ENCODE measurements at regions not wholly inside any gene's neighbourhood (a gene's known extent, or its start where the extent isn't known, plus 50 kb on each side); places are given as distances from the start of the nearest gene placed in this dataset.
A peak's percentile ranks its signal among the peaks of the same experiment; 100 is the strongest.
"Not testable (repeated sequence)": the region's sequence is repeated elsewhere in the genome, so short reads cannot be mapped to it uniquely, and the experiment has no call there.

DNA sequence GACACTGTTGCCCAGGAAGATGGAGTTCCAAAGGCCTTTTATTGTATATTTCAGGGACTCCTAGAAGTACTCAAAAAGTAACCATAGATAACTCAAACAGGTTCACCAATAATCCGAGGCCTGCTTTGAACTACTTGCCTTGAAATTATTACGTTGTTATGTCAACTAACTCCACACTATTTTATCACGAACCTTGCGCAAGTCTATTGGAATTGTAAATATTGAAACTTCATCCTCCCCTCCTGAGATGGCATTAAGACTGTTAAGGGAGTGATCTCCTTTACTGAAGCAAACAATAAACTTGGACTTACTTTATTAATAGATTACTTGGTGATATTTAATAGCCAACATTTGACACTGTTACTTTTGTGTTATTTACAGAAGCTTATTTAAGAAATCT, 199.6 kb upstream of the GADL1 start:
- no peak for DNase-seq (ENCODE audit: extremely low read depth in 1 of 2, low read depth in 1 of 2)

DNA sequence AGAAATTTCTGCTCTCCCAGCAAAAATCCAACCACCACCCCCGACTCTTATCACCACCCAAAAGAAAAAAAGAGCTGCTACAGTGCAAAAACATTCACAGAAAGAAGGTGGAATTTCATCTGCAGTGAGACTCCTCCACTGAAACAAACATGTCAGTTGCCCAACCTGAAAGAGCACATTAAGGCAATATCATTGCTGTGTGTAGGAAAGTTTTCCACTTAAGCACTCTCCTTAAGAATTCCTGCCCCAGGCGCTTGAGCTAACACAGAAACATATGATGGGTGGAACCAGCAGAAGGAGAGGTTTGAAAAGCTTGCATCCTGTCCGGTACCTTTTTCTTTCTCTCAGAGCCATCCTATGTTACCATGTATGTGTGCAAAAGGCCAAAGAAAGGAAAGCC, 200.8 kb upstream of the GADL1 start:
- no peak for DNase-seq (ENCODE audit: extremely low read depth in 1 of 2, low read depth in 1 of 2)

- no peak for DNase-seq (ENCODE audit: extremely low read depth in 1 of 2, low read depth in 1 of 2)
These were observed 202.4 kb upstream of the GADL1 start for GRCh38 chr3:31096661-31097395.

- no peak for DNase-seq (ENCODE audit: extremely low read depth in 1 of 2, low read depth in 1 of 2)
These were observed 206.1 kb upstream of the GADL1 start for GRCh38 chr3:31100519-31100918.

DNA sequence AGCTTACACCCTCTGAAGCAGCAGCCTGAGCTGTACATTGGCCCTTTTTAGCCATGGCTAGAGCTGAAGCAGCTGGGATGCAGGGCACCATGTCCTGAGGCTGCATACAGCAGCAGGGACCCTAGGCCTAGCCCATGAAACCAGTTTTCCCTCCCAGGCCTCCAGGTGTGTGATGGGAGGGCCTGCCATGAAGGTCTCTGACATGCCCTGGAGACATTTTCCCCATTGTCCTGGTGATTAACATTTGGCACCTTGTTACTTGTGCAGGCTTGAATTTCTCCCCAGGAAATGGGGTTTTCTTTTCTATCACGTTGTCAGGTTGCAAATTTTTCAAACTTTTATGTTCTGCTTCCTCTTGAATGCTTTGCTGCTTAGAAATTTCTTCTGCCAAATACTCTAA, 206.8 kb upstream of the GADL1 start:
- DNase-seq (ENCODE audit: extremely low read depth in 1 of 2, low read depth in 1 of 2), result not testable (repeated sequence)

DNA sequence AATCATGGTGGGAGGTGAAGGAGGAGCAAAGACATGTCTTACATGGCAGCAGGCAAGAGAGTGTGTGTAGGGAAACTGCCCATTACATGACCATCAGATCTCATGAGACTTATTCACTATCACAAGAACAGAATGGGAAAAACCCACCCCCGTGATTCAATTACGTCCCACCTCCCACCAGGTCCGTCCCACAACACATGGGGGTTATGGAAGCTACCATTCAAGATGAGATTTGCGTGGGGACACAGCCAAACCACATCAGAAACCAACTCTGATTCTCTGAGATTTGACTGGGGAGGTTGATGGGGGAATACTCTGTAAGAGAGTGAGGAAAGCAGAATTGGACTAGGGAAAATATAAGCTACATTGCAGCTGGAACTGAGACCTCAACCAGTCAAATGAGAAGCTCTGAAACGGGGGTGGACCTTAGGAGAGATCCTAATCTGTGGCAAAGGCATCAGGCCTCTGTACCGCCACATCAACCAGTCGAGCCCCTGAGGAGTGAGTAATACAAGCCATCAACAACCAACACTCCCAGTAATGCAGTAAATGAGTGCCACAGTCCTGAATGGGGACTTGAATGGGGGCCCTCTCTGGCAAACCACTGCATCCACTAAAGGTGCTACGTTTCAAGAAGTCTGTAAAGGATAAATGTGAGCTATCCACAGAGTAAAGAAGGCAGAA, 207.9 kb upstream of the GADL1 start:
- DNase-seq (ENCODE audit: extremely low read depth in 1 of 2, low read depth in 1 of 2), result peak in 1 of 2 donors; percentile 40

GRCh38 chr3:31103181-31103580, 208.7 kb upstream of the GADL1 start:
- no peak for DNase-seq (ENCODE audit: extremely low read depth in 1 of 2, low read depth in 1 of 2)

GRCh38 chr3:31103623-31104180, 209.2 kb upstream of the GADL1 start:
- no peak for DNase-seq (ENCODE audit: extremely low read depth in 1 of 2, low read depth in 1 of 2)

- no peak for DNase-seq (ENCODE audit: extremely low read depth in 1 of 2, low read depth in 1 of 2)
These were observed 210.6 kb upstream of the GADL1 start for GRCh38 chr3:31105011-31105410.

GRCh38 chr3:31105438-31106077, 211.1 kb upstream of the GADL1 start:
- DNase-seq (ENCODE audit: extremely low read depth in 1 of 2, low read depth in 1 of 2), result peak in 1 of 2 donors; percentile 29

GRCh38 chr3:31106204-31106603, 211.7 kb upstream of the GADL1 start:
- no peak for DNase-seq (ENCODE audit: extremely low read depth in 1 of 2, low read depth in 1 of 2)

DNA sequence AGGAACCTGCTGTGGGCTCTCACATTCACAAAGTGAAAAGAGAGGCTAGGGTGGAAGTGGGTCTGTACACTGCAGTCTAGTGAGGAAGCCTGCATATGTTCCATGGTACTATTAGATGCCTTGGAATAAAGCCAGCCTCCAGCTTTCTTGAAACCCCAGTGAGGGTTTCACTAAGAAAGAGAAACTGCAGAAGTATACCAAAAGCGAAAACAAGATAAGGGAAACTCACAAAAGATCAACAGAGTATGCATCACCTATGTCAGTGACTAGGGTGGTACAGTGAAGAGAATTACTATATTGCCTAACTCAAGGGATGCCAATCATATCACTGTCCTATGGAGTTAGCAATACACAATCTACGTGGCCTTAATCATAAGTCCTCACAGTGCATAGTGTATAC, 212.5 kb upstream of the GADL1 start:
- no peak for DNase-seq (ENCODE audit: extremely low read depth in 1 of 2, low read depth in 1 of 2)

DNA sequence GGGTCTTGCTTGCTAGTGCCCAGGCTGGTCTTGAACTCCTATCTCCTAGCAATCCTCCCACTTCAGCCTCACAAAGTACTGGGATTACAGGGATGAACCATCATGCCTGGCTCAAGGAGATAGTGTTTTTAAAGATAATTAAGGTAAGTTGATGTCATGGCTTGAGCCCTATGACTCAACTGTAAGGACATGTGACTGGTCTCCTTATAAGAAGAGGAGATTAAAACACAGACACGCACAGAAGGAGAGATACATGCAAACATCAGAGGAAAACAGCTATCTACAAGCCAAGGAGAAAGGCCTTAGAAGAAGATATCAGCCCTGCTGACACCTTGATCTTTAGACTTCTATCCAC, 220.4 kb upstream of the GADL1 start:
- no peak for DNase-seq (ENCODE audit: extremely low read depth in 1 of 2, low read depth in 1 of 2)

DNA sequence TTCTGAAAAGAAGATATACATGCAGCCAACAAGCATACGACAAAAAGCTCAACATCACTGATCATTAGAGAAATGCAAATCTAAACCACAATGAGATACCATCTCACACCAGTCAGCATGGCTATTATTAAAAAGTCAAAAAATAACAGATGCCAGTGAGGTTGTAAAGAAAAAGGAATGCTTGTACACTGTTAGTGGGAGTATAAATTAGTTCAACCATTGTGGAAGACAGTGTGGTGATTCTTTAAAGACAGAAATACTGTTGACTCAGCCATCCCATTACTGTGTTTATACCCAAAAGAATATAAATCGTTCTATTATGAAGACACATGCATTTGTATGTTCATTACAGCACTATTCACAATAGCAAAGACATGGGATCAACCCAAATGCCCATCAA, 221.1 kb upstream of the GADL1 start:
- not testable (repeated sequence) for DNase-seq (ENCODE audit: extremely low read depth in 1 of 2, low read depth in 1 of 2)

- DNase-seq (ENCODE audit: extremely low read depth in 1 of 2, low read depth in 1 of 2), result no peak
These were observed 222.2 kb upstream of the GADL1 start for GRCh38 chr3:31116651-31117050.

- DNase-seq (ENCODE audit: extremely low read depth in 1 of 2, low read depth in 1 of 2), result no peak
These were observed 223.4 kb upstream of the GADL1 start for GRCh38 chr3:31117854-31118253.

DNA sequence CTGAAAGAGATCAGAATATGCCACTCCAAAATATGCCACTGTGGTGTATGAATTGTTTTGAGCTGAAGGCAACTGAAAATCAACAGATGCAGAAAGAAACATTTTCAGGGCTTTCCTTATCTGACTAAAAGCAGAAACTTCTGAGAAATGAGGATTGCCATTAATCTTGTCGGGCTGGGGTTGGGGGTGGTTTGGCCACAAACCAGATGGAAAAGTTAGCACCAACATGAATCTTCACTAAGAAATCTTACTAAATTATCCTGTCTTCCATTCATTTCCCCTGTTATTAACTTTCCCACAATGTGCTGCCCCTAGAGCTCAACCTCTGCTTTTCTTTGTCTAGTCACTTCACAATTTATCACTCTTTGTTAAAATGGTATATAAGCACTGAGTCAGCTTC, 229.9 kb upstream of the GADL1 start:
- no peak for DNase-seq (ENCODE audit: extremely low read depth in 1 of 2, low read depth in 1 of 2)

DNA sequence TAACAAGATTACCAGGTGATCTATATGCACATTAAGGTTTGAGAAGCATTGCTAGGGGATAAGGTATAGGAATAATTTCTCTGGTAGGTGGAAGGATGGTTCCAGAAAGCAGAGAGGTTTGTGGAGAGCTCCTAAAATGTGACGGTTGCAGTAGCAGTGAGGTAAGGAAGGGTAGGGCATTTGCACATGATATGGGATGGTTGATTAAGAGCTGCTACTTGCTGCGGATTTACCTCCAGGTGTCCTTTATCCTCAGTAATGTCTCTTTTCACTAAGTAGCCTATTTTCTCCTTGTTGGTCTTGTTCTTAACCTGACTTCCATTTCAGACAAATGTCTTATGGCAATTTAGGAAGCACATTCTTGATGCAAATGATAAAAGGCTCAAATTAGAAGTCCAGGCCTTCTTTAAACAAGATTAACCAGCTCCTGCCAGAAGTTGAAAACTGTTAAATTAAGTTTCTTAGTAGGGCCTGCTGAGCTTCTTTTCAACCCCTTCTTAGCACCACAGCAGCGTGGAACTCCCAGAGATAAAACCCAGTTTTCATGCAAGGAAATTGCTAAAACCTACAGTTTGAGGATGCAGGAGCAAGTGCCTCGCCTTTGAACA, 231.1 kb upstream of the GADL1 start:
- DNase-seq (ENCODE audit: extremely low read depth in 1 of 2, low read depth in 1 of 2), result no peak

DNA sequence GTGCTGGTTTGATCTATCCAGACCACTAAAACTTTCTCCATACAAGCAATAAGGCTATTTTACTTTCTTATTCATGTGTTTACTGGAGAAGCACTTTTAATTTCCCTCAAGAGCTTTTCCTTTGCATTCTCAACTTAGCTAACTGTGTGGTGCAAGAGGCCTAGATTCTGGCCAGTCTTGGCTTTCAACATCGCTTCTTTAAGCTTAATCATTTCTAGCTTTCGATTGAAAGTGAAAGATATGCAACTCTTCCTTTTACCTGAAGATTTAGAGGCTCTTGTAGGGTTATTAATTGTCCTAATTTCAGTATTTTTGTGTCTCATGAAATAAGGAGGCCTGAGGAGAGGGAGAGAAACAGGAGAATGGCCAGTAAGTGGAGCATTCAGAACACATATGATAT, 234.8 kb upstream of the GADL1 start:
- DNase-seq (ENCODE audit: extremely low read depth in 1 of 2, low read depth in 1 of 2), result no peak

DNA sequence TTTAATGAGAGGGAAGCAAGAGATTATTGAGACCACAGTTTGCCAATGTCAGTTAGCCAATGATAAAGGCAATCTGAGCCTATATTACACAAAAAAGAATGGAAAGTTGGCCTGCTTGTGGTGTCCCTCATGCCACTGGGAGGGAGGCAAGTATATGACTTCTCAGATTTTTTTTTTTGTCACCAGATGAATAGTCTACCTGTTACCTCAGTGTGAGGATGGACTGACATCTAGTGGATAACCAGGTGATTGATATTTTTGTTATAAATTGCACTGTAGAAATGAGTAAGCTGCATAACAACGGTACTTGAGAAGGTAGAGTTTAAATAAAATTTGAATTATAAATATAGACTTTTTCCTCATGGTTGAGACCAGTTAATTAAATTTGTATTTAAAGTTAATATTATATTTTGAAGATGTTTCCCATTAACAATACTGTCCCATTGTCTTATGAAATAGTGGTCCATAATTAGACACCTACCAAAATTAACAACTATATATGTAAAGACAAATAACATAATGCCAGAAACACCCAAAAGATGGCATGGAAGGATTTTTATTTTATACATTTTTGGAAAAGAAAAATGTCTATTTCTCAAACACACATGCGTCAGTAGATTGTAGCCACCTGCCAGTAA, 237.8 kb upstream of the GADL1 start:
- DNase-seq (ENCODE audit: extremely low read depth in 1 of 2, low read depth in 1 of 2), result no peak

- no peak for DNase-seq (ENCODE audit: extremely low read depth in 1 of 2, low read depth in 1 of 2)
These were observed 239.1 kb upstream of the GADL1 start for GRCh38 chr3:31133541-31133940.
